ENCODE measurements at regions not wholly inside any gene's neighbourhood (a gene's known extent, or its start where the extent isn't known, plus 50 kb on each side); places are given as distances from the start of the nearest gene placed in this dataset.

- TF ChIP-seq TAF1 (IDR thresholded peaks at IDR 0.05; ENCODE audit: low read depth) = no peak
- TF ChIP-seq FOXM1 (IDR thresholded peaks at IDR 0.05; ENCODE audit: borderline replicate concordance, low read depth) = no peak
- no peak for TF ChIP-seq TEAD4 (IDR thresholded peaks at IDR 0.05)
- no peak for TF ChIP-seq CREB1 (IDR thresholded peaks at IDR 0.05; ENCODE audit: low read depth)
- TF ChIP-seq EGR1 (IDR thresholded peaks at IDR 0.05) = no peak
- TF ChIP-seq EP300 (IDR thresholded peaks at IDR 0.05; ENCODE audit: borderline replicate concordance) = no peak
- TF ChIP-seq REST (IDR thresholded peaks at IDR 0.05; ENCODE audit: low read depth) = no peak
- no peak for TF ChIP-seq MAX (IDR thresholded peaks at IDR 0.05)
- TF ChIP-seq YY1 (IDR thresholded peaks at IDR 0.05; ENCODE audit: low read depth) = no peak
- TF ChIP-seq RAD21 (IDR thresholded peaks at IDR 0.05; ENCODE audit: low read depth) = no peak
- TF ChIP-seq CEBPB (IDR thresholded peaks at IDR 0.05) = no peak
- TF ChIP-seq NFIC (IDR thresholded peaks at IDR 0.05) = no peak
Observed at GRCh38 chr1:14362331-14362730, 236.2 kb upstream of the KAZN start.
